ENCODE measurements at regions not wholly inside any gene's neighbourhood (a gene's known extent, or its start where the extent isn't known, plus 50 kb on each side); places are given as distances from the start of the nearest gene placed in this dataset.

DNA sequence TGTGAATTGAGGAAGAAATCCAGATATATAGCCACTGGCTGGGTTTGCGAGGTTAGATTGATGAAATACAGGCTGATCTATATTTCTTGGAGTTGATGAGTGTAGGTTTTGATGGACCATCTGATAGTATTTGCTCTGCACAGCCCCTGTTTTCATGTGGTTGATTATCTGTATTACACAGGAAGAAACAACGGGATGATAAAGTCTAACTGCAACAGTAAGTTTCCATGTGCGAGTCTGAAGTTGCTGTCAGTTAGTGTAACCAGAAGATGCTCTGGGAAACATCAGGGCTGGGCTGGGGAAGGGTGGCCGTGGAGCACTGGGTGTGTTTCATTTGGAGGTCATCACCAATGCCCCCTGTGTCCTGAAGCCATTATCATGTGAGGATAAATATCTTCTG lies 148.4 kb upstream of the SFRP2 start:
- TF ChIP-seq, protein P1, sequence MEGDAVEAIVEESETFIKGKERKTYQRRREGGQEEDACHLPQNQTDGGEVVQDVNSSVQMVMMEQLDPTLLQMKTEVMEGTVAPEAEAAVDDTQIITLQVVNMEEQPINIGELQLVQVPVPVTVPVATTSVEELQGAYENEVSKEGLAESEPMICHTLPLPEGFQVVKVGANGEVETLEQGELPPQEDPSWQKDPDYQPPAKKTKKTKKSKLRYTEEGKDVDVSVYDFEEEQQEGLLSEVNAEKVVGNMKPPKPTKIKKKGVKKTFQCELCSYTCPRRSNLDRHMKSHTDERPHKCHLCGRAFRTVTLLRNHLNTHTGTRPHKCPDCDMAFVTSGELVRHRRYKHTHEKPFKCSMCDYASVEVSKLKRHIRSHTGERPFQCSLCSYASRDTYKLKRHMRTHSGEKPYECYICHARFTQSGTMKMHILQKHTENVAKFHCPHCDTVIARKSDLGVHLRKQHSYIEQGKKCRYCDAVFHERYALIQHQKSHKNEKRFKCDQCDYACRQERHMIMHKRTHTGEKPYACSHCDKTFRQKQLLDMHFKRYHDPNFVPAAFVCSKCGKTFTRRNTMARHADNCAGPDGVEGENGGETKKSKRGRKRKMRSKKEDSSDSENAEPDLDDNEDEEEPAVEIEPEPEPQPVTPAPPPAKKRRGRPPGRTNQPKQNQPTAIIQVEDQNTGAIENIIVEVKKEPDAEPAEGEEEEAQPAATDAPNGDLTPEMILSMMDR (IDR thresholded peaks at IDR 0.05), result no peak
- no peak for TF ChIP-seq POLR2A (IDR thresholded peaks at IDR 0.05)

All from testis (tissue), 2 donors.